ENCODE measurements at regions not wholly inside any gene's neighbourhood (a gene's known extent, or its start where the extent isn't known, plus 50 kb on each side); places are given as distances from the start of the nearest gene placed in this dataset.
A peak's percentile ranks its signal among the peaks of the same experiment; 100 is the strongest.

GRCh38 chr20:52294106-52294628 is 102.6 kb upstream of the ZFP64 start:
- DNase-seq, result no peak

GRCh38 chr20:52291109-52291508 is 99.5 kb upstream of the ZFP64 start:
- DNase-seq, result no peak

GRCh38 chr20:52290569-52290968 is 99.0 kb upstream of the ZFP64 start:
- DNase-seq, result no peak

- DNase-seq, result no peak
These were observed 98.5 kb upstream of the ZFP64 start for GRCh38 chr20:52289956-52290565.

GRCh38 chr20:52280407-52280806 is 88.8 kb upstream of the ZFP64 start:
- DNase-seq, result no peak

GRCh38 chr20:52279706-52280105 is 88.1 kb upstream of the ZFP64 start:
- DNase-seq, result no peak

- no peak for DNase-seq
These were observed 83.7 kb upstream of the ZFP64 start for GRCh38 chr20:52275181-52275691.

- DNase-seq, result no peak
These were observed 79.1 kb upstream of the ZFP64 start for GRCh38 chr20:52270696-52271095.

GRCh38 chr20:52270001-52270606 is 78.5 kb upstream of the ZFP64 start:
- DNase-seq, result no peak

GRCh38 chr20:52269321-52269720 is 77.7 kb upstream of the ZFP64 start:
- DNase-seq, result peak; percentile 64

- no peak for DNase-seq
These were observed 76.7 kb upstream of the ZFP64 start for GRCh38 chr20:52268184-52268749.

- DNase-seq, result no peak
These were observed 75.8 kb upstream of the ZFP64 start for GRCh38 chr20:52267418-52267817.

- DNase-seq, result no peak
These were observed 72.2 kb upstream of the ZFP64 start for GRCh38 chr20:52263757-52264156.

GRCh38 chr20:52261792-52262191 is 70.2 kb upstream of the ZFP64 start:
- DNase-seq, result no peak

GRCh38 chr20:52259295-52259694 is 67.7 kb upstream of the ZFP64 start:
- no peak for DNase-seq

GRCh38 chr20:52256454-52256853 is 64.9 kb upstream of the ZFP64 start:
- no peak for DNase-seq

- DNase-seq, result no peak
These were observed 61.1 kb upstream of the ZFP64 start for GRCh38 chr20:52252664-52253063.

- no peak for DNase-seq
These were observed 60.2 kb upstream of the ZFP64 start for GRCh38 chr20:52251827-52252226.

GRCh38 chr20:52251136-52251700 is 59.6 kb upstream of the ZFP64 start:
- DNase-seq, result no peak

GRCh38 chr20:52247548-52247947 is 56.0 kb upstream of the ZFP64 start:
- no peak for DNase-seq

GRCh38 chr20:52246366-52246765 is 54.8 kb upstream of the ZFP64 start:
- no peak for DNase-seq

GRCh38 chr20:52244702-52245101 is 53.1 kb upstream of the ZFP64 start:
- DNase-seq, result no peak

- peak; percentile 47 for DNase-seq
These were observed 51.0 kb upstream of the ZFP64 start for GRCh38 chr20:52242237-52243230.
